ENCODE measurements at regions not wholly inside any gene's neighbourhood (a gene's known extent, or its start where the extent isn't known, plus 50 kb on each side); places are given as distances from the start of the nearest gene placed in this dataset.

- no peak for TF ChIP-seq CTCF (IDR thresholded peaks at IDR 0.05)
- no peak for TF ChIP-seq POLR2A (IDR thresholded peaks at IDR 0.05)
Measured at GRCh38 chr12:107167756-107168155, 74.4 kb upstream of the CRY1 start.
